HG03045 (cell line): ENCODE measurements at regions not wholly inside any gene's neighbourhood (a gene's known extent, or its start where the extent isn't known, plus 50 kb on each side); places are given as distances from the start of the nearest gene placed in this dataset.

Source experiments
- ATAC-seq: cut with Tn5 transposase; IDR thresholded peaks from one replicate; pipeline ENCODE4 v1.9.1; 2021; ENCODE audit warnings: mild to moderate bottlenecking, moderate library complexity; ENCODE audit not compliant: unreplicated experiment

GRCh38 chr2:18154812-18155211 is 276.3 kb downstream of the KCNS3 start:
- no peak for ATAC-seq

- ATAC-seq: no peak
Measured at GRCh38 chr2:18154259-18154658, 275.8 kb downstream of the KCNS3 start.

DNA sequence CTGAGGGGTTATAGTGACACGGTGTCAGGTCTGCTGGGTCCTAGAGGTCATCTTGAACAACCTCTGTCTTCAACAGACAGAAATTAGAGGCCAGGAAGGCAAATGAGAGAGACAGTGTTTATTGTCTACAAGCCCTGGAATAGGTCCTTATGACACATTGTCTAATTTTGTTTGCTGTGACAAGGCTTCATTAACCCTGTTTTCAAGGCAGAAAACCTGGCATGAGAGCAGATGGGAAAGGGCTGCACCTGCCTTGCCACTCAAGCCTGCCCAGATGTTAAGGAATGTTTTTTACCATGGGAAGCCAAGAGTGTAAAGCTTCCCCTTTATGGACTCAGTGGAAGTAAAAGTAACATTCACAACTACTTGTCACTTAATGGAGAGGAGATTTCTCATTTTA is 275.3 kb downstream of the KCNS3 start:
- ATAC-seq: no peak

DNA sequence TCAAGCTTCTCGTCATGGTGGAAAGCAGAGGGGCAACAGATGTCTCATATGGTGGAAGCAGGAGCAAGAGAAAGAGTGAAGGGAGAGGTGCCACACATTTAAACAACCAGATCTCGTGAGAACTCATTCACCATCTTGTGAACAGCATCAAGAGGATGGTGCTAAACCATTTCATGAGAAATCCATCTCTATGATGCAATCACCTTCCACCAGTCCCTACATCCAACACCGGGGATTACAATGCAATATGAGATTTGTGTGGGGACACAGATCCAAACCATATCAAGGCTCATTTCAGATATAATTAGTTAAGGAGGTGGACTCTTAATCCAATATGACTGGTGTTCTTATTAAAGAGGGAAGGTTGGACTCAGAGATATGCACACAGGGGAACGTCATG is 272.8 kb downstream of the KCNS3 start:
- no peak for ATAC-seq

- ATAC-seq: no peak
Measured at GRCh38 chr2:18149660-18150246, 271.3 kb downstream of the KCNS3 start.

GRCh38 chr2:18136881-18137475 is 258.5 kb downstream of the KCNS3 start:
- no peak for ATAC-seq

DNA sequence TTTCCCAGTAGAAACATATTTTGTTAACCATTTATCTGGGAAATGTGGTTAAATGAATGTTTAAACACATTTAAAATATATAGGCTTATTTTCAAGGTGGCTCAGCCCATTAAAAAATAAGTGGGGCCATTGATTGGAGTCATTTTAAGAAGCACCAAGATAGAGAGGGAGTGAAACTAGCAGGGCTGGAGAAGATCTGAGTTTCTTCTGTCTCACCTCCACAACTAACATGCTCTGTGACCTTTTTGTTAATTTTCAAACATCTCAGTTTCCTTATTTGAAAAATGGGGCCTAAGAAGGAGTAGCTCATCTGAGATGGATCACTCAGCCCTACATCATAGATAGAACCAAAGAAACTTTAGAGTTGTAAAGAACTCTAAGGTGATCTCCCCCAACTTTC is 254.8 kb downstream of the KCNS3 start:
- no peak for ATAC-seq

DNA sequence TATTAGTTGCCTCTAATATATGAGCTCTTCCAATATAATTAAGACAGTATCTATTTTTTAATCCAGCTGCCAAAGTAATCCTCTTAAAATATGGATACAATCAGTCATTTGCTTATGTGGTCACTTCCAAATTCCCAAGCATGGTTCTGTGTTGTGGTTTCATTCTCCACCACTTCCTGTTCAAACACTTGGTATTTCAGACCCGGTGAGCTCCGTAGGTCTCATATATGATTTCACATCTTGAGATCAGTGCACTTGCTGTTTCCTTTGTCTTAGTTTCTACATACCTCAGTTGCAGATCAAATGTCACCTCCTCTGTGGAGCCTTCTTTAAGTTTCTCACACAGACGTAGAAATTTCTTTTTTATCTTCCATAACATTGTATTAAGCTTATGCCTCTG is 254.2 kb downstream of the KCNS3 start:
- ATAC-seq: no peak

GRCh38 chr2:18131761-18132160 is 253.3 kb downstream of the KCNS3 start:
- ATAC-seq: no peak

DNA sequence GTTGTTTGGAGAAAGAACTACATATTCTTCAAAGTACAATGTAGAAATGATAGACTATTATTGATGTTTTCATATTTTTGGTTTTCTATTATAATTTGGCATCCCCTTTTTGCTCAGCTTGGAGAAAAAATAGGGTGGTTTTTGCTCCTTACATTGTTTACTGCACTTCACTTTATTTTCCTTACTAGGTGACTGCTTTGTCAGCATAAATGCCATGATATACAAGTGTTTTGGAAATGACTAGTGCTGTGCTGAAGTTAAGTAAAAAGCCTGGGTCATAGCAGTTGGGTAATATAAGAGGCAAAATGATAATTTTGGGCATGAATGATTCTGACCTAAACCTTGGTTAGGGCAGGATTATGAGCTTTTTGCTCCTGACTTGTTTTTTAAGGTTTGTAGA is 250.9 kb downstream of the KCNS3 start:
- ATAC-seq: no peak

DNA sequence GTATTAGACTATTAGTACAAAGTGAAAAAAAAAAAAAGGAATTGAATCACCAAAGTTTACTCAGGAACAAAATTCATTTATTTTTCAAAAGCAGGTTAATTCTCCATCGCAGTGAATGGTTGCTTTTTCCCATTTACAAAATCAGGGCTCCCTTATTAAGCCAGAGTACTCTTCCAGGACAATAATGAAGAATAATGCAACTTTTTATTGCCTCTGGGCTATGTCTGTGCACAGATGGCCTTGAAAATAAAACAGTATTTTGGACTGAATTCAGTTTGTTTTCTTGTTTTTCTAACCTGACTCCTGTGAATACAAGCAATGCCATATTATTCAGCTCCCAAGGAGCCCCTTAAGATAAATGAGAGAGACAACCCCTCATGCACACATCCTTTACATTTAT is 246.8 kb downstream of the KCNS3 start:
- ATAC-seq: no peak

DNA sequence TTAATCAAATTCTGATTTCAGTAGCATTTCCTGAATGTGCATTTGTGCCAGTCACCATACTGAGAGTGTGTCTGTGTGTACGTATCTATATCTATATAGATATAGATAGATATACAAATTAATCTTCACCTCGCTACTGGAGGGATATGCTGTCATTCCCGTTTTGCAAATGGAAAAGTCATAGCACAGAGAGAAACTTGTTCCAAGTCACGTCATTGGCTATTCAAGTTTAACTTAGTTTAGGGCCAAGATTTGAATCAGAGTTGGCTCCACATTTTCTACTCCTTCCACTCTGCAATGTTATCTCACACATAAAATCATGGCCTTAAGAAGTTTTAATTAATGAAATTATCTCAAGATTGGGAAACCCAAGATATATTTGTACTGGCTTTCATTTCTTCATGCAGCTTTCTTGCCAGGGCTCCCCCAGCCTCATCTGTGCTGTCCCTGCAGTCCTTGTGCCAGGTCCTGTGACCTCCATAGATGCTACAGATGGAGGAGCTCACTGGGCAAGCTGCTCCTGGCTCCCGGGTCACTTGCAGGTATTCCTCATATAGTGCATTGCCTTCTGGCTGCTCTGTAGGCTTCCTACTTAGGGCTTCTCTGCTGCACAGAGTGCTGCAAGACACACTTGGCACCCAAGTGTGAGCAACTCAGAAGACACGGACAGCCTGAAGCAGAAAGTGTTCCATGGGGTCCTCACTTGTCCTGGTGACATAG is 245.8 kb downstream of the KCNS3 start:
- ATAC-seq: no peak

DNA sequence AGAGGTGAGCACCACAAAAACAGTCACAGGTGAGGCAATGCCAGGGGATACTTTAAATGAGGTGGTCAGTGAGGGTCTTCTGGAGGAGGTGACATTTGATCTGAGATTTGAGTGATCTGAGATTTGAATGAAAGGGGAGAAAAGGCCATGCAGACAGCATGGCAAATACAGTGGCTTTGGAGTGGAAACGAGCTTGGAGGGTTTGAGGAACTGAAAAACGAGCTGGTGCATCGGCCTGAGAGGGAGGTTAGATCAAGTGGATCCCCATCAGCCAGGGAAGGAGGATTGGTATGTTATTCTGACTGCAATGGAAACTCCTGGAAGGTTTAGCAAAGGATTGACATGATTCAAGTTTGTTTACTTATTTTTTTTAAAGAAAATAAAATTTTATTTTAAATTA is 245.1 kb downstream of the KCNS3 start:
- no peak for ATAC-seq

DNA sequence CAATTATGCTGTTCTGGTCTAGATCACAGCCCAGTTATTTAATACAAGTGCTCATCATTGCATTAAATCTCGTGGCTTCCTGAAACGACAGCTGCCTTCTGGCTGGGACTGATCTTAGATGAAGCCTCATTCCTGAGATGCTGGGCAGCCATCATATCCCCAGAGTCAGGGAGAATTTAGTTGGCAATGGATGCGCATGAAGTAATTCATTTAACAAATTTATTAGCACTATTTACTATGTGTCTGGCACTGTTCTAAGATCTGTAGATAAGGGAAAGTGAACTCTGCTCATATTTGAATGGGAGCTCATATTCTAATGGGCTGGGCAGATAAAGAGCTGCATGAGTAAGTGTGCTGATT is 244.7 kb downstream of the KCNS3 start:
- ATAC-seq: no peak

GRCh38 chr2:18122544-18123210 is 244.2 kb downstream of the KCNS3 start:
- ATAC-seq: no peak

GRCh38 chr2:18119883-18120282 is 241.4 kb downstream of the KCNS3 start:
- no peak for ATAC-seq

GRCh38 chr2:18118703-18119102 is 240.2 kb downstream of the KCNS3 start:
- no peak for ATAC-seq

DNA sequence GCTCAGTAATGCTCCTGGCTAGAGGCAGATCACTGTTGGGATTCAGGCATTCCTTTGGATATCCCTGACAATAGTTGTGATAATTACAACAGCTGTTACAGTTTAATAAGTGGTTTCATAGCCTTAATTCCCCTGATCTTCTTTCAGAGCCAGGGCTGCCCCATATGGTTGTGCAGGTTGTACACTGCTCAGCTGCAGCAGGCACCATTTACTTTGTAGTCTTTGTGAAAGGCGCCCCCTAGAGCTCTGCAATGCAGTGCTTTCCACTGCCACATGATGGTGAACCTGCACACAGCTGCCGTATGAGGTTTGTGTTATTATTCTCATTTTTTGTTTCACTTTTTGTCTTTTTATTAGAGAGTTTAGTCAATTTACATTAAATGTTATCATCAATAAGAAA is 239.1 kb downstream of the KCNS3 start:
- ATAC-seq: peak; percentile 84

DNA sequence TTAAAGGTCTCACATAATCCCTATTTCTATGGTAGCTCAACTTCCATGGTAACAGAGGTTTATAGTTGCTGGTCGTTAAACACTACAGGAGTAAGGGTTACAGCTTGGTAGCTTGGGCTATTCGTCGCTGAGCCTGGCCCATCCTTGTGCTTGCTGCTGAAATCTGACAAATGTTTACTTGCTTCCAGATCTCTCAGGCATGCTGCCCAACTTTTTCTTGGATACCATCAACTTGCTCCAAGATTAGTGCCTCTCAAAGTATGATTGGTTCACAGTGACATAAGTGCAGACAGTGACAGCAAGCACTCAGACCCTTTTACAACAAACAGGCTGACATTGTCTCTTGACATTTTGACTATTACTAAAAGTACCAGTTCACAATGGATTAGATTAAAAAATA is 231.8 kb downstream of the KCNS3 start:
- no peak for ATAC-seq

GRCh38 chr2:18106841-18107240 is 228.4 kb downstream of the KCNS3 start:
- ATAC-seq: no peak

DNA sequence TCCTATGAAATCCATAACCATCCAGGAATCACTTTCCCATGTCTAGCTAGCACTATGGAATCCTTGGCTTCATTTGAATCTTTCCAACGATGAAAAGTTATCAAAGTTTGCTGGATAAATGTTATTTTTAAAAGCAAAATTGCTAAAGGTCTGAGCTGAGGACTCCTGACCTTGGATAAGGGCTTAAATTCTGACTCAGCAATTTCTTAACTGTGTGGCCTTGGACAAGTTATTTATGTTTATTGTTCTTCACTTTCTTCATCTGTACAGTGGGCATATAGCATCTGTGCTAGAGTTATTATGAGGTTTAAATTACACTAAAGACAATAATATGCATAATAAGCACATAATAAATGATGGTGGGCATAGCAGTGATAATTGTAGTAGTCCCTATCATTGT is 227.5 kb downstream of the KCNS3 start:
- no peak for ATAC-seq

DNA sequence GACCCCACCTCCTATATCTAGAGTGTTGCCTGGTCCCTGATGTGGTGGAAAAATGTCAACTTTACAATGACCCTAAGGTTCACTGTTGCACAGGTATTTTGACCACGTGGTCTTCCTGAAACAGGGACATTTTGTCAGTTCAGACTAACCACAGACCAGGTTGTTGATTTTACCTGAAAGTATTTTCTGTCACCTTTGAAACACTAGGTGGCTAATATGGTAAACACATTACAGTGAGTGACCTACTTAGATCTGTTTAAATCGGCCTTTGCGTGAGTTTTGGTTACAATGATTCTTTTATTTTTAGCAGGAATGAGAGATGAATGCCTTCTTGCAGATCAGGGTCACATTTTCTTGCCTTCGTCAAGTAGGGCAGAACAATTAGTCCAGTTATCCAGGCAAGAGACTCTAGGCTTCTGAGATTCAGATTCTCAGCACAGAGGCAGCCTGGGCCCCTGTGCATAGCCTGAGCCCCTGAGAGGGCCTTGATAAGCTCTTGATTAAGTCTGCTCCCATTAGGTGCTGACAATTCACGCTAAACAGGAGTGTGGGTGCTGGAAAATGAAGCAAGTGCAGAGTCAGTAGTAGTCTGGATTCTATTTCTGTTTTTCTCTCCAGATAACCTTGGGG is 226.2 kb downstream of the KCNS3 start:
- ATAC-seq: no peak
